Activated CD4-positive, alpha-beta T cell treated with anti-CD3 and anti-CD28 coated beads for 4 hours (primary cell): ENCODE measurements at regions not wholly inside any gene's neighbourhood (a gene's known extent, or its start where the extent isn't known, plus 50 kb on each side); places are given as distances from the start of the nearest gene placed in this dataset.

Experiments
- DNase-seq, 2 donors: peaks; one replicate each; pipeline ENCODE4 v3.0.0-alpha.2; 2020

DNA sequence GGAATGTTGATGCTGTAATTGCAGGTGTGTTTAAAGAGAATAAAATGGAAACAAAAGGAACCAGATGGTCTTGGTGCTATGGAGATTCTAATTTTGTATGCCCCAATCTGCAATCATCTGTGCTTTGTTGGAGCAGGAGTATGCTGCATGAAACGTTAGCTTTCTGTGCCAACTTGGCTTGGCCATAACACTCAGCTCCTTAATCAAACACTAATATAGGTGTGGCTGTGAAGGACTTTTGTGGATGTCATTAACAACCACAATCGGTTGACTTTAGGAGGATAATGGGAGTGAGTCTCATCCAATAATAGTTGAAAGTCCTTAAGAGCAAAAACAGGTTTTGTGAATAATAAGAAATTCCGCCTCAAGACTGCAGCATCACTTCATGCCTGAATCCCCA, 399.2 kb downstream of the NLGN4X start:
- DNase-seq, result no peak

DNA sequence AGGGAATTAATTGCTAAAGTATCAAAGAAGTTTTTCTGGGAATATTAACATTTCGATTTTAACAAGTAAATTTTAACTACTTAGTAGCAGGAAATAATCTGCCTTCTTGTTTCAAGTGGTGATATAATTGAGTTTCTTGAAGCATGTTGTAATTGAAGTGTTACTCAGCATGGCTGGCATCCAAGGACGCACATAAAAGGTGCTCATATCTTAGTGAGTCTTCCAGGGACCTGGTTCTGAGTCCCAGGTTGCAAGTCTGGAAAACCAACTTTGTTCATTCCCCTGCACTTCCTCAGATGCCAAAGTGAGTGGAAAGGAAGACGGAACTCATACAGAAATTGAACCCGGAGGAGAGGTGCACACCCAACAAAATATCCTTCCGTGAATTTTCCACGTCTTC, 399.6 kb downstream of the NLGN4X start:
- no peak for DNase-seq

DNA sequence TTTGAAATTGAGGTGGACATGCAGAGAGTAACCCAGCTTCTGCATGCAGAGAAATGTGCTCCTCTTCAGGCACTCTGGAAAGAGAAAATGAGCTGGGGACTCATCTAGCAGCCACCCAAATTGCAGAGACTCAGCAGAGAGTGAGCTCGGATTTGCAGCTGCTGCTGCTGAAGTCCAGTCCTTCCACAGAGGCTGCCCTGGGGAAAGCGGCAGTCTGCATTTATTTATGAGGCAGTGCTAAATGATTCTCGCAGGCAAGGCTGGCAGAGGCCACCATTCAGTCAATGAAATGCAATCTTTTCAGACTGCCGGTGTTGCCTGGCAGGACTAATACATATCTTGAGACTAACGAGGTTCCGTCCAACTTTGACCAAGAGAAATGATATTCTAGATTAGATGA, 404.8 kb downstream of the NLGN4X start:
- no peak for DNase-seq

DNA sequence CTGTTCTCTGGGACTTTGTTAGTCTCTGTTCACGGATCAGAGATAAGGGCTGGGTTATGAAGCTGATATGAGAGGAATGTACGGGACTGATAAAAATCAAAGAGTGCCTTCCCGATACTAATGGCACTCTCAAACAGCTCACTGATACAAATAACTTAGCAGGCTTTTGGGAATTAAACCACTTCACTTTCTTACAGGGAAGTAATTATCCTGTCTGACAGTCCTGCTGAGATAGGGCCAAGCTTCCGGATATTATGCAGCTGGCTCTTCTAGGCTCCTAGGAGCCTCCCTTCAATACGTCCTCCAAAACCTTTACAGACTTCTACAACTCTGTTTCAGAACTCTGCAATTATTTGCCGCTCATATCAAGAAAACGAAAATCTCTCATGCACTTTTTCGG, 418.0 kb downstream of the NLGN4X start:
- no peak for DNase-seq

DNA sequence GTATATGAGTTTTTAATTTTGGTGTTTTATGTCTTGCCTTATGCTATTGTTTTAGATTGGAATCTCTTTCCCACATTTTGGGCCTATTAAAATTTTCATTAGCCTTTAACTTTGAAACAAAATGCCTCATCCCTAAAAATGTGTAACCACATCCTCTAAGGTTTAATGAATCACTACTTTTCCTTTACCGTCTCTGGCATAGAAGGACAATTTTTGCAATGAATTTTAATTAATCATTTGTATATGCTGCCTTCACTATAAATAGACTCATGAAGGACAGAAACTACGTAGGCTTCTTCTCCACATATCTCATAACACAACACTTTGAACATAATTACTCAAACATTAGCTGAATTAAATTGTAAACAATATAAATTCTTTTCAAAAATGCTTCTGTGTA, 421.5 kb downstream of the NLGN4X start:
- no peak for DNase-seq

DNA sequence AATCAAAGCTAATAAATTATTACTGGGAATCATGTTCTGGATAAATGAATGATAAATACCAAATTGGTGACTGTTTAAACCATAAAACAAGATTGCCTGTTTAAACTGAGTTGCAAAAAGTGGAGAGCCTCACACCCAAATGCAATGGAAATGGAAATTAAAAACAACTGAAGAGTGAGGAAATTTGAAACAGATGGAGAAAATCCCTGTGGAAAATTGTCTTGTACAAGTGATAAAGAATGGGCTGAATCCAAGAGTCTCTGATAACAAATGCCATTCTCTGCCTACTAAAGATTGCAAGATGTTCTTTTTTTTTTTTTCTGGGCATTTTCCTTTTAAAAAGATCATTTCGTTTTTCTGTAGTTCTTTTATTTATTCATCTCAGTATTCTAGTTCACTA, 426.3 kb downstream of the NLGN4X start:
- DNase-seq, result no peak

DNA sequence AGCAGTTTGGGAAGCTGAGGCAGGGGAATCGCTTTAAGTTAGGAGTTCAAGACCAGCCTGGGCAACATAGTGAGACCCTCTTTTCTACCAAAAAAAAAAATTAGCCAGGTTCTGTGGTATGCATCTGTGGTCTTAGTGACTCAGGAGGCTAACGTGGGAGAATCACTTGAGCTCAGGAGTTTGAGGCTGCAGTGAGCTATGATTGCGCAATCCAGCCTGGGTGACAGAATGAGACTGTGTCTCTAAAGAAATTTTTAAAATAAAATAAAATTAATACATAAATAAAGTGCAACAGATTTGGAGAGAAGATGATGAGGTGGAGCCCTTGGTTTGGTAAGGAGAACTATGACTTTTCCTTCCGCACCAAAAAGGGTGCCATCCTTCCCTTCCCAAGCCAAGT, 436.9 kb downstream of the NLGN4X start:
- no peak for DNase-seq

DNA sequence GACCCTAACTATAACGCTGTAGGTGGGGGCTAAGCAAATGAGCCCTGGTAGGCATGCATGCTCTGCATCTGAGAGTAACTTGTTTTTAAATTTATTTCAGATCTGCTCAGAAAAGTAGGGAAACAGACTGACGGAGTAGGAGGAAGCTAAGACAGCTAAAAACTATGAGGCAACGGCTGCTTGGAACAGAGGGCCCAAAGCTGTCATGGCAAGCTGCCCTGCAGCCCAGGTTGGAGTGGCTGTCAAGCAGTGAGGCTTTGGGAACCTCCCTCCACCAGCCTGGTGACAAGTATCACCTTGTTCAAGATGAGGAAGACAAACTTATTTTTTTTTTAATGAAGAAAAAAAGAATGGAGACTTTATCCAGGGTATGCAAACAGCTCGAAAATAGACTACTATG, 439.8 kb downstream of the NLGN4X start:
- DNase-seq, result no peak

DNA sequence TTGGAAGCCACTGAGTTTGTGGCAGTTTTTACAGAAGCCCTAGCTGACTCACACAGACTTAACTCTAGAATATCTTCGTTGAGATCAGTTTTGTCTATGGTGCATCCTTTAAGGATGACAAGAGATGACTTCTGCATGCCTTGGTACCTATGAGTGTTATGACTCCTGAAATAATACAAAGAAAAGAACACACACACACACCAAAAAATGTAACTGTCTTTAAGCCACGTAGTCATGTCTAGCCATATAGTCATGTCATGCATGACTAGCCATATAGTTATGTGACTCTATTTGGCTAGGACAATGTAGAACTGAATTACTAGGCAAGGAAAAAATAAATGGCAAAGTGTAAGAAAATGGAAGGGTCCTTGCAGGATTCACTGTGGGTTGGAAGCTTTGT, 447.8 kb downstream of the NLGN4X start:
- no peak for DNase-seq

DNA sequence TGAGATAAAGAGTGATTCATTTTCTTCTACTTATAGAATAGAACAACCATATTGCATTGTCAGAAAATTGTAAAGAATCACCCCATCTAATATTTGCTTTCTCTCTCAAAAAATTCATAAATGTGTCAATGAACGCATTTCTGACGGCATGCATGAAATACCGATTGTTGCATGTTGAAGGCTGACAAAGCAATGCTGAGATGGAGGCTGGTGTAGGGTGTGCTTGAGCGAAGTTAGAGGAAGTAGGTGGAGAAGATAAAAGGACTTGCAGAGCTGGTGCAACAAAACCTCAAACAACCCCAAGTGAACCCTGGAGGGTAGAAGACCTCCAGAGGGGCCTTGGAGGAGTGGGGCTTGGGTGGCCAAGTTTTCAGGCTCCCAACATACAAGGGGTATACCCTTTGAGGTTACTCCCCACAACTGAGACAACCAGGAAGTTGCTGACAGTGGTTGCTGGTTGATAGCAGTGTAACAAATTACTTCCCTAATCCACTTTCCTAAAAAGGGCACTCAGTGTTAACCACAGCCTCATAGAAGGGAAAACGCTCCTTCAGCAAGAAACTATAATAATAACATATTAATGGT, 452.7 kb downstream of the NLGN4X start:
- no peak for DNase-seq

DNA sequence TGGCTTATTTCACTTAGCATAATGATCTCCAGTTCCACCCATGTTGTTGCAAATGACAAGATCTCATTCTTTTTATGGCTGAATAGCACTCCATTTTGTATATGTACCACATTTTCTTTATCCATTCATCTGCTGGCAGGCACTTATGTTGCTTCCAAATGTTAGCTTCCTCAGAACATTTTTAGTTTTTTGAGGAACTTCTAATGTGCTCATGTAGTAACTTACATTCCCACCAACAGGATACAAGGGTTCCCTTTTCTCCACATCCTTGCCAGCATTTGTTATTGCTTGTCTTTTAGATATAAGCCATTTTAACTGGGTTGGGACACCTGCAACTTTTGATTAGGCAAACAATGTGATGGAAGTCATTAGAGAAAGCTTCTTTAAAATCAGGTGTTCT, 454.2 kb downstream of the NLGN4X start:
- no peak for DNase-seq

DNA sequence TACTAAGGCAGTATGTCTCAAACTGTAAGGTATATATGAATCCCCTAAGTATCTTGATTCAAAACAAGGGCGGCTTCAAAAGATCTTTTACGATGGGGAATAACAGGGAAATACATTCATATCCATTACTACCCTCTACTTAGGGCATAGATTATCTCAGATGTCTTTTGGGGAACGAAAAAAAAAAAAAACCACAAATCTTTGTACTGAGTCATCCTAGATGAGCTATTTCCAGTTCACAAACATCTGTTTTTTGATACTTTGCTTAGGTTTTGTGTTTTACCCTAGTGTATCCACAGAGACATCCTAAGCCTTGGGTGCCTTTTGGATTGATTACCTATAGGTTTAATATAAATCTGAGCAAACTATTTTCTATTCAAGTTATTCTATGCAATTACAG, 457.2 kb downstream of the NLGN4X start:
- no peak for DNase-seq

DNA sequence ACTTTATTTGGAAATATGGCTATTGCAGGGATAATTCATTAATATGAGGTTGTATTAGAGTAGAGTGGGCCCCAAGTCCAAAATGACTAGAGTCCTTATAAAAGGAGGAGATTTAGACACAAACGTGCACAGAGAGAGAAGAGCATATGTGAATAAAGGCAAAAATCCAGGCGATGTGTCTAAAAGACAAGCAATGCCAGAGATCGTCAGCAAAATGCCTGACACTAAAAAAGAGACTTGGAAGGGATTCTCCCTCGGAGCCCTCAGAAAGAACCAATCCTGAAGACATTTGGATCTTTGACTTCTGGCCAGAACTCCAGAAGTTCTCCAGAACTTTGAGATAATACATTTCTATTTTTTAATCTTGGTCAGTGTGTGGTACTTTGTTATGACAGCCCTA, 472.1 kb downstream of the NLGN4X start:
- no peak for DNase-seq

DNA sequence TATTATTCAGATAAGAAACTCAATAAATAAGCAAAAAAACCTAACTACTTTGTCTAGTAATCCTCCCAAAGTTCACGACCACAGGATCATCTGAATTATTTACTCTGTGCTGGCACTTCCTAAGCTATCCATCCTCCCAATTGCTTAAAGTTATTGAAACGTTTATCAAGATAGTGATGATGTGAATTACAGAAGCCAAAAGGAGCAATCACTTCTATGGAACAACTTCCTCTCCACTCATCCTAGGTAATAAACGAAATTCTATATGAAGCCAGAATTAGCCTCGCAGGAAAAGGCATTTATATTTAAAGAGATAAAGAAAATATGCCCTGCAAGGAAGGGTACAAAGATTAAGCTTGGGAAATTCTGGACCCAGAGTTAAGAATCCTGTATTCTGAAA, 475.4 kb downstream of the NLGN4X start:
- DNase-seq, result no peak

DNA sequence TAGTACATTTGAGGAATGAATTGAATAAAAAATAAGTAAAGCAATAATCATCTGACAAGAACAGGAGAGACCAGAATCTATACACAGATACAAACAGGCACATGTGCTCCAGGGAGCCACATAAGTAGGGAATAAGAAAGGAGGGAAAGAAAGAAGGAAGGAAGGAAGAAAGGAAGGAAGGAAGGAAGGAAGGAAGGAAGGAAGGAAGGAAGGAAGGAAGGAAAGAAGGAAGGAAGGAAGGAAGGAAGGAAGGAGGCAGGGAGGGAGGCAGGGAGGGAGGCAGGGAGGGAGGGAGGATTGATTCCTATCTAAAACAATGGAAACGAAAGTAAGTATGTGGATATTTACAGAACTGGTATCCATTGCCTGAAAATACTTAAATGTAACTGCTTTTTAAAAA, 475.8 kb downstream of the NLGN4X start:
- no peak for DNase-seq

DNA sequence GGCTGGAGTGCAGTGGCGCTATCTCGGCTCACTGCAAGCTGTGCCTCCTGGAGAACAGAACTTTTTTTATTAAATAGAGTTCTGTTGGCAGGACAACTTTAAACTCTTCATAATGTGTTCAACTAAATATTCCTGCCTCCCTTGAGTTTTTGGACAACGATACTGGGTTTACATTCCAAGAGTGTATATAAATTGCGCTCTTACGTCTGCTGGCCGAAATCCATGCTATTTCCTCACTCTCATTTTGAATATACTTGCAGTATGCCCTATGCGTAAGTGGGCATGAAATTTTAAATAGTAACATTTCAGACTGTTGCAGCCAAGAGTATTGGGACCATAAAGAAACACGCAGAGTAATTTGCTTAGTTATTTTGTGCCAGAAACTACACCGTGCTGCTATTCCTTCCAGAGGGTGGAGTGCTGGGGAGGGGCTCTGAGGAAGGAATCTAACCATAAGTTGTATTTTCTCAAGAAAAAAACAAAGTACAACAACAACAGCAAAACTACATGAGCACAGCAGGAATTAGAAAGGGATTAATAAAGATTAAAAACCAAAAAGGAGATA, 480.0 kb downstream of the NLGN4X start:
- DNase-seq, result no peak

DNA sequence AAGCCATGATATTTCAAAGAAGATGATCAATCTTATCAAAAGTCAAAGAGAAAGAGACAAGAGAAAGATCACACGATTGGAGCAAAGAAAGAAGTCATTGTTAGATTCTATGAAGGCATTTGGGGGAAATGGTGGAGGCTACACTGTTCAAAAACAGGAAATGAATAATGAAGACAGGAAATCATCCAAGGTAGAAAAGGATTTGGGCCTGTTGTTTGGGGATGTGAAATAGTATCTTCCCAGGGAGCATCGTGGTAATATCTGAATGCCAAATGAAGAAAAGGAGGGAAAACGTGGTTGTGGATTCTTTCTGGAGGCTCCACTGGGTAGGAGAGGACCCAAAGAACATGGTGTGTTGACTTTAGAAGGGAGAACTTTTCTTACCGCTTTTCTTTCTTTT, 482.4 kb downstream of the NLGN4X start:
- DNase-seq, result no peak

DNA sequence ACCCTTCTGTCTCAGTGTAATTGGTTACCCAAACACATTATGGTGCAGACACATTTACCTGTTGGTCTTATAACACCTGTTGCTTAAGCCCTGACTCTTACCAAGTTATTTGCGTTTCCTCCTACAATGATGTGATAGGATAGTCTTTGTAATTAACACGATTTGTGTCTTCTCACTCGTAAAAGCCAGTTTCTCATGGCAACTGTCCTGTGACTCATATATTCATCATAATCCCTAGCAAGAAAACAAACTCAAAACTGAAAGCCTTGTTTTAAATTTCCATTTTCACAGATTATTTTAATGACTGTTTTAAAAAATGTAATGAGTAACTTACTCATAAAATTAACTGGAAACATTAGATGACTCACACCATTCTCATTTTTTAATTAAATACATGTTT, 495.2 kb downstream of the NLGN4X start:
- DNase-seq, result no peak

DNA sequence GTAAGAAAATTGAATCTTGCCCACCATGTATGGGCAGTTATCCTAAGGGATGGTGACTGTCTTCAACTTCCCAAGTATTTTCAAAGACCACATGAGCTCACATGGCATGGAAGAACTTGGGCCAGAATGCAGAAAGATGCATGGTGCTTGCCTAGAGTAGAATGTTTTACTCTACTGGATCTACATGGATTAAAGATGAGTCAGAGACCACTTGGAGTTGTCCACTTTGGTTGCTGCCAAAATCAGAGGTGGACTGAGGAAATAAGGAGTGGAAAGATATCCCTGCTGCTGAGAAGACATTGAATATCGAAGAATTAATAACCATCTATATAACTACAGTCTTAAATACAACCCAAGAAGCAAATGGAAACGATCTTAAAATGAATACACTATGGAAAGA, 498.1 kb downstream of the NLGN4X start:
- no peak for DNase-seq

DNA sequence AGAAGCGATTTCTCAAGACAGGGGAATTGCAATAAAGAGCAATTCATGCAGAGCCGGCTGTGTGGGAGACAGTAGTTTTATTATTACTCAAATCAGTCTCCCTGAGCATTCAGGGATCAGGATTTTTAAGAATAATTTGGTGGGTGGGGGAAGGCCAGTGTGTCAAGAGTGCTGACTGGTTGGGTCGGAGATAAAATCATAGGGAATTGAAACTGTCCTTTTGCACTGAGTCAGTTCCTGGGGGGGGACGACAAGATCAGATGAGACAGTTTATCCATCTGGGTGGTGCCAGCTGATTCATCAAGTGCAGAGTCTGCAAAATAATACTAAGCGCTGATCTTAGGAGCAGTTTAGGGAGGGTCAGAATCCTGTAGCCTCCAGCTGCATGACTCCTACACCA, 502.4 kb downstream of the NLGN4X start:
- DNase-seq, result no peak

DNA sequence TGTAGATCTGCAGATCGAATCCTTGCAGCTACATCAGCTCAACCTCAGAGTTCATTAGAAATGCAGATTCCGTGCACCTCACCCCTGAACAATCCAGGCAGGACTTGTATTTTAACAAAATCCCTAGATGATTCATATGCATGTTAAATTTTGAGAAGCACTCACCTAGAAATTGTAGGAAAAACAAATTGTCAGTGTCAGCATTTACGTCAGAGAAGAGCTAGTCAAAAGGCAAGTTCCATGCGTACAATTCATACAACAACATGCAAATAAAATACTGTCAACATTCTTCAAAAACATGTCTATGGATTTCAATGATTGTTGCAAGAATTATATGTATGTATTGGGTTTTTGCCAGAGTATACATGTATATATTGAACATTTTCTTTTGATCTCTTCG, 504.5 kb downstream of the NLGN4X start:
- no peak for DNase-seq

DNA sequence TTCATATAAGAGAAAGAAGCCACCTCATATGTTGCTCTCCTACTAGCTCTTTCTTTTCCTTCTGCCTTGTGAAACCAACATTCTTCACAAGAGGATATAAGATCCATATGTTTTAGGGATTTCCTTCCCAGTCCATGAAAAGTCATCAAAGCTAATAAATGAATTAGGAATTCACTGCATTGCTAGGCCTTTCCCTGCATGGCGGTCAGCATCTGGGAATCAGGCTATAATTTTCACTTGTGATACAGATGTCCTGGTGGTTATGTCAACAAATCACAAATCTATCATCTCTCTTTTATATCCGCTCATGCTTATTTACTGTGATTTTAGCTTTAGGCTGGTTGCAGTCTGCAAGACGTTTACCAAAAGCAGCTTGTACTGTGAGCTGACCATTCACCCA, 510.0 kb downstream of the NLGN4X start:
- no peak for DNase-seq

DNA sequence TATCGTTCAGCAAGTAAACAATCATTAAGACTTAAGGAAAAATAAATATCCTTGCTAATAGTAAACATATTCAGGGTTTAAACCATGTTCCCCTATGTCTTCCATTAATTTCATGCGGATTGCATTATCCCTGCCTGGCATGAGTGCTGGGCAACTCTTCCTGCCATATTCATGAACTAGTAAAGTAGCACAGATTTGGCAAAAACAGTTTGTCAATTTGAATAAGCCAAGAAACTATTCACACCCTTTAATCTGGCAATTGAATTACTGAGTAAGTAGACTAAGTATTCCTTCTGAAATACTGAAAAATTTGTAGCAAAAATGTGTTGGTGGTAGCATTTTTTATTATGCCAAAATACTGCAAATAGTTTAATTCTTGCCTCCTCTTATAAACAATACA, 512.0 kb downstream of the NLGN4X start:
- no peak for DNase-seq

DNA sequence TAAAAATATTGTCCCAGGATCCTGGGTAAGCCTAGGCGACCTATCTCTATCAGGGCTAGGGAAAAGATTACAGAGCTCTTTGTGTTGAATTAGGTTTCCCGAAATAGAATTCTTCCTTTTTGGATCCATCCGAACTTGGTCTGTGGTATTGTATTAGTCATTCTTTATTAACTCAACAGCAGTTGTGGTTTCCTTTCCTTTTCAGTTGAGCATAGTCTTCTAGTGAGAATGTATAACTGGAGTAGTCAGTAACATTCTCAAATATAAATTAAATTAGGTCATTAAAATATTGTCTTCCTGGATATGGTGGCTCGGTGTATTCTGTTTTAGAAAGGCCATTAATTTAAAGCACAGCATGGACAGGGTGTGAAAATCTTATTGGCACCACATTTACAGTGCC, 520.4 kb downstream of the NLGN4X start:
- no peak for DNase-seq

DNA sequence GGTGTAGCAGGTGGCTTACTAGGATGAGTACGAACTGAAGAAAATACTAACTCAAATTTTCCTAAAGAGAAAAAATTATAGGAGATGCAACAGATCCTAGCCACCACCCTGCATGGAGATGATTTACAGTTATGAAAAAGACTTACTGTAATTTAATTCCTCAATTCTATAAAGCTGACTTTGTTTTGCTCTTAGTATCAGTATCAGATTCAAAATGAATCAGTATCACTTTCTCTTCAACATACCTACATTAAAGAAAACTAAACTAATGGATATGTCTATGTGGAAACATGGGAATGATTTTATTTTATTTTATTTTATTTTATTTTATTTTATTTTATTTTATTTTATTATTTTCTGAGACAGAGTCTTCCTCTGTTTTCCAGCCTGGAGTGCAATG, 525.8 kb downstream of the NLGN4X start:
- DNase-seq, result no peak

DNA sequence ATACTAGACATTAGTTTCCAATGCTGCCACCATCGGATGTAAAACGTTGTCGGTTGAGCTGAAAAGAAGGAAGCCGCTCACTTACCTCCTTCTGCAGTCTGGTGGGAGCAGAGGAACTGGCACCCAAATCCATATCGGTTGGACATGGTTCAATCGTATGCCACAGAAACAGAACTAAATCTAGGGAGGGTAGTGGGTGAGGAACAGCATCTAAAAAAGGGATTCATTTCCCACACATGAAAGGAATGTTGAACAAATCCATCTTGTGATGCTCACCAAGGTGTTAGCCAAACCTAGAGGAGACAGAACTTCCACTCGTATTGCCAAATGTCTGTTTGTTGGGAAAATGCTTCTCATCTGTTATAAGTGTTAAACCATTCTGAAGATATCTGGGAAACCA, 532.7 kb downstream of the NLGN4X start:
- no peak for DNase-seq
